K562 (cell line): ENCODE measurements at regions not wholly inside any gene's neighbourhood (a gene's known extent, or its start where the extent isn't known, plus 50 kb on each side); places are given as distances from the start of the nearest gene placed in this dataset.

Experiments used
- ATAC-seq: fragments of 200-7000 bp; cut with Tn5 transposase; 3 replicates; pipeline ENCODE4 v1.9.1; 2020; ENCODE audit warnings: moderate library complexity
- BruUV-seq: library from RNA; stranded (reverse); fragments of 400-500 nt; replicated peaks from 2 replicates; lab custom pipeline; 2021; lab: Mats Ljungman, UMichigan
- CTCF ChIA-PET: fragments of 300-600 bp; formaldehyde crosslinking; extraction: SDS; loops from one replicate; lab custom pipeline; 2021; ENCODE audit warnings: low intra/inter-chr PET ratio; lab: Yijun Ruan, JAX
- POLR2A ChIA-PET: fragments of 300-600, 350-650 bp; sonication (Branson Sonifier 250); formaldehyde crosslinking; extraction: SDS; loops from one replicate; lab custom pipeline; 2021; ENCODE audit warnings: antibody characterized with exemption, inconsistent platforms; lab: Yijun Ruan, JAX
- DNase-seq, 4 experiments: peaks; one replicate each; pipeline versions ENCODE4 v3.0.0 to v3.0.0-alpha.2; 2011 to 2018; ENCODE audit warnings: low spot score in 3 of 4, mixed read lengths in 3 of 4; ENCODE audit errors: extremely low read depth in 1 of 4
- FAIRE-seq: peaks from 2 replicates; lab custom pipeline; 2011; peaks lifted over from hg19 to GRCh38; lab: Jason Lieb, UNC
- H2AFZ ChIP-seq: 2 replicates; pipeline ENCODE4 v1.6.0; 2011; ENCODE audit warnings: low read depth, low read length, control low read depth, inconsistent platforms
- H3K27ac ChIP-seq: fragments of 200-600 bp; 3 replicates; pipeline ENCODE4 v1.8.0; 2011; ENCODE audit warnings: low read depth, mild to moderate bottlenecking, control low read depth, inconsistent platforms, low read length, moderate library complexity, mixed read lengths; ENCODE audit errors: extremely low read depth
- H3K27me3 ChIP-seq, 2 experiments: fragments of 300-600 bp in 1 of 2; 2 replicates in 1 of 2; 3 replicates in 1 of 2; pipeline versions ENCODE4 v1.6.0 to v1.8.0; 2011; ENCODE audit warnings: inconsistent platforms in 2 of 2, low read length in 2 of 2, mild to moderate bottlenecking in 1 of 2, mixed read lengths in 1 of 2, moderate library complexity in 1 of 2; ENCODE audit not compliant: control insufficient read depth in 2 of 2, insufficient read depth in 2 of 2
- H3K36me3 ChIP-seq: fragments of 300-600 bp; 3 replicates; pipeline ENCODE4 v1.8.0; 2011; ENCODE audit warnings: mild to moderate bottlenecking, low read length, inconsistent platforms; ENCODE audit not compliant: control insufficient read depth, insufficient read depth
- H3K4me1 ChIP-seq, 2 experiments: fragments of 200-600 bp in 1 of 2; replicated peaks in 1 of 2; 2 replicates in 1 of 2; 3 replicates in 1 of 2; pipeline versions ENCODE4 v1.5.1 to v1.8.0; 2011; ENCODE audit warnings: inconsistent platforms in 2 of 2, low read length in 2 of 2, mild to moderate bottlenecking in 1 of 2, mixed read lengths in 1 of 2, moderate library complexity in 1 of 2; ENCODE audit not compliant: control insufficient read depth in 2 of 2, insufficient read depth in 2 of 2
- H3K4me2 ChIP-seq: 2 replicates; pipeline ENCODE4 v1.6.1; 2011; ENCODE audit warnings: low read length, control low read depth, inconsistent platforms, mixed read lengths; ENCODE audit not compliant: insufficient read depth
- H3K4me3 ChIP-seq: fragments of 200-600 bp; sonication (generic), shearing (Covaris generic); 2 replicates; pipeline ENCODE4 v1.5.1; 2016; ENCODE audit warnings: control low read depth, inconsistent platforms
- H3K79me2 ChIP-seq: fragments of 200-600 bp; 3 replicates; pipeline ENCODE4 v1.8.0; 2011; ENCODE audit warnings: low read length, inconsistent platforms; ENCODE audit not compliant: control insufficient read depth, insufficient read depth
- H3K9ac ChIP-seq, 2 experiments: 2 replicates each; pipeline versions ENCODE4 v1.6.0 to v1.6.1; 2011; ENCODE audit warnings: low read depth in 2 of 2, low read length in 2 of 2, control low read depth in 1 of 2, inconsistent platforms in 1 of 2, mild to moderate bottlenecking in 1 of 2, mixed read lengths in 1 of 2; ENCODE audit not compliant: insufficient read depth in 1 of 2
- H3K9me1 ChIP-seq: one replicate; pipeline ENCODE4 v1.6.0; 2011; ENCODE audit warnings: inconsistent platforms, mild to moderate bottlenecking, low read length, moderate library complexity; ENCODE audit not compliant: control insufficient read depth, insufficient read depth
- H3K9me3 ChIP-seq: replicated peaks from 2 replicates; pipeline ENCODE4 v1.5.1; 2011; ENCODE audit warnings: low read depth, low read length, inconsistent platforms; ENCODE audit not compliant: control insufficient read depth, insufficient read depth
- H4K20me1 ChIP-seq: replicated peaks from 2 replicates; pipeline ENCODE4 v1.6.1; 2011; ENCODE audit warnings: low read length, inconsistent platforms, mixed read lengths; ENCODE audit not compliant: control insufficient read depth, insufficient read depth
- COPS2 ChIP-seq: fragments of 450-650 bp; conservative IDR thresholded peaks from 2 replicates; pipeline ENCODE4 v1.6.1; 2016; ENCODE audit warnings: mild to moderate bottlenecking, moderate library complexity
- DMBX1 ChIP-seq: fragments of 250-450 bp; sonication (Bioruptor Pico); IDR thresholded peaks from 2 replicates; pipeline ENCODE4 v1.8.0; 2022; ENCODE audit warnings: inconsistent platforms, mild to moderate bottlenecking, moderate library complexity, borderline replicate concordance
- KLF13 ChIP-seq: fragments of 450-650 bp; IDR thresholded peaks from 2 replicates; pipeline ENCODE4 v1.6.1; 2016; ENCODE audit warnings: missing genetic modification characterization, low read depth, mild to moderate bottlenecking, missing compliant biosample characterization, moderate library complexity, borderline replicate concordance
- TAF9B ChIP-seq: fragments of 450-650 bp; IDR thresholded peaks from 2 replicates; pipeline ENCODE4 v1.6.1; 2018; ENCODE audit warnings: mild to moderate bottlenecking; ENCODE audit not compliant: partially characterized antibody
- ZNF639 ChIP-seq, 2 experiments: fragments of 200-800 bp in 1 of 2; sonication (Bioruptor generic) in 1 of 2; sonication (generic) in 1 of 2; formaldehyde crosslinking in 1 of 2; IDR thresholded peaks in 1 of 2; conservative IDR thresholded peaks in 1 of 2; 2 replicates each; pipeline versions ENCODE4 v1.5.0 to v1.6.1; 2016 to 2020; ENCODE audit warnings: missing compliant biosample characterization in 1 of 2, missing genetic modification characterization in 1 of 2, missing genetic modification reagents in 1 of 2
- WGBS: fragments of 100-300 bp; shearing (Covaris generic); methylation state at CpG from one replicate; pipeline ENCODE4 v1.1.6; 2016; ENCODE audit warnings: low coverage, mixed read lengths; ENCODE audit not compliant: insufficient coverage; ENCODE audit errors: missing lambda C conversion rate; 5-methylcytosine and 5-hydroxymethylcytosine counted together
- in situ Hi-C: fragments of 300-500 bp; cut with MboI; formaldehyde crosslinking; loops from 4 replicates; pipeline ENCODE4 v1.15.0; 2018; ENCODE audit warnings: inconsistent platforms, mixed read lengths
- intact Hi-C: fragments of 100-400 bp; cut with micrococcal nuclease; formaldehyde crosslinking; loops from 2 replicates; pipeline ENCODE4 v1.14.2; 2022
- TF ChIP-seq, protein P1 (sequence below): fragments of 250-450 bp; sonication (Bioruptor Pico); IDR thresholded peaks from 2 replicates; pipeline ENCODE4 v1.5.0; 2022; ENCODE audit warnings: mild to moderate bottlenecking

DNA sequence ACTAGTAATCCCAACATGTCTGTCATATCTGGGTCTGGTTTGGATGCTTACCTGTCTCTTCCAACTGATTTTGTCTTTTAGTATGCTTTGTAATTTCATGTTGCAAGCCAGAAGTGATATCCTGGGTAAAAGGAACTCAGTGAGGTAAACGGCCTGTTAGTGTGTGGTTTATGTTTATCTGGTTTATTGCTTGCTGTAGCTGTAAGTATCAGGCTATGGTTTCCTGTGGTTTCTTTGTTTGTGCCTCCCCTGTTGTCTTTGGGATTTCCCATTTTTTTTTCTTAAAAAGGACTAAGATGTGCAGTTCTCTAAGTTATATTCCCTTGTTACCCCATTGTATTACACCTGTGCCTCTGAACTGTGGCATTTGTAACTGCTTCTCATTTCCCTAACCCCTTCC is 323.5 kb upstream of the POM121L12 start:
- intact Hi-C loops = no loop called here
- no peaks in the 10 kb centered on the region for H3K79me2 ChIP-seq
- 0% methylated on average over 1 of the region's 1 CpG for WGBS
- 0 out of 2 replicates have a peak, but pooled peaks cover 3% of the 10 kb centered on the region for H3K9me3 ChIP-seq
- no peaks in the 10 kb centered on the region for H4K20me1 ChIP-seq
- no peak overlapping the region for H3K9ac ChIP-seq
- no peak for FAIRE-seq
- in situ Hi-C loops = no loop called here
- BruUV-seq = no TSS peak
- H3K9me1 ChIP-seq = no peaks in the 10 kb centered on the region
- no peaks in the 10 kb centered on the region for H3K27me3 ChIP-seq
- no peak overlapping the region for H2AFZ ChIP-seq
- H3K27ac ChIP-seq = no peak overlapping the region
- H3K4me3 ChIP-seq = no peak overlapping the region
- H3K4me2 ChIP-seq = no peak overlapping the region
- no peaks in the 10 kb centered on the region for H3K4me1 ChIP-seq
- TF ChIP-seq, protein P1, sequence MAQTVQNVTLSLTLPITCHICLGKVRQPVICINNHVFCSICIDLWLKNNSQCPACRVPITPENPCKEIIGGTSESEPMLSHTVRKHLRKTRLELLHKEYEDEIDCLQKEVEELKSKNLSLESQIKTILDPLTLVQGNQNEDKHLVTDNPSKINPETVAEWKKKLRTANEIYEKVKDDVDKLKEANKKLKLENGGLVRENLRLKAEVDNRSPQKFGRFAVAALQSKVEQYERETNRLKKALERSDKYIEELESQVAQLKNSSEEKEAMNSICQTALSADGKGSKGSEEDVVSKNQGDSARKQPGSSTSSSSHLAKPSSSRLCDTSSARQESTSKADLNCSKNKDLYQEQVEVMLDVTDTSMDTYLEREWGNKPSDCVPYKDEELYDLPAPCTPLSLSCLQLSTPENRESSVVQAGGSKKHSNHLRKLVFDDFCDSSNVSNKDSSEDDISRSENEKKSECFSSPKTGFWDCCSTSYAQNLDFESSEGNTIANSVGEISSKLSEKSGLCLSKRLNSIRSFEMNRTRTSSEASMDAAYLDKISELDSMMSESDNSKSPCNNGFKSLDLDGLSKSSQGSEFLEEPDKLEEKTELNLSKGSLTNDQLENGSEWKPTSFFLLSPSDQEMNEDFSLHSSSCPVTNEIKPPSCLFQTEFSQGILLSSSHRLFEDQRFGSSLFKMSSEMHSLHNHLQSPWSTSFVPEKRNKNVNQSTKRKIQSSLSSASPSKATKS (CRISPR knock-in tag) = no peak
- TF ChIP-seq ZNF639 (CRISPR knock-in tag; conservative IDR thresholded peaks at IDR 0.05 in 1 of 2, IDR thresholded peaks at IDR 0.05 in 1 of 2) (no peak), TAF9B (no peak), DMBX1 (no peak), KLF13 (no peak), COPS2 (no peak)
- ChIA-PET POLR2A (no interaction called here), CTCF (no interaction called here)
- DNase-seq = no peak
- ATAC-seq = no peak
- H3K36me3 ChIP-seq = no peaks in the 10 kb centered on the region
